Activated CD8-positive, alpha-beta T cell treated with anti-CD3 and anti-CD28 coated beads for 36 hours (primary cell): ENCODE measurements at regions not wholly inside any gene's neighbourhood (a gene's known extent, or its start where the extent isn't known, plus 50 kb on each side); places are given as distances from the start of the nearest gene placed in this dataset.
"Not testable (repeated sequence)": the region's sequence is repeated elsewhere in the genome, so short reads cannot be mapped to it uniquely, and the experiment has no call there.

Experiments used
- ATAC-seq: fragments of 200-7000 bp; cut with Tn5 transposase; one replicate; pipeline ENCODE4 v1.10.0; 2021; ENCODE audit warnings: mild to moderate bottlenecking, moderate library complexity
- CTCF ChIA-PET: fragments of 350-600 bp; sonication (Branson Sonifier 250); formaldehyde crosslinking; loops from one replicate; lab custom pipeline; 2021; ENCODE audit warnings: antibody characterized with exemption; lab: Charles Lee
- POLR2A ChIA-PET: fragments of 350-600 bp; sonication (Branson Sonifier 250); formaldehyde crosslinking; loops from one replicate; lab custom pipeline; 2021; ENCODE audit warnings: antibody characterized with exemption; lab: Charles Lee
- DNase-seq: peaks from one replicate; pipeline ENCODE4 v3.0.0-alpha.2; 2020
- H3K27ac Mint-ChIP-seq: one replicate; pipeline ENCODE4 v1.8.0; 2021; ENCODE audit warnings: mild to moderate bottlenecking, mixed read lengths
- H3K27me3 Mint-ChIP-seq: one replicate; pipeline ENCODE4 v1.8.0; 2021; ENCODE audit warnings: mixed read lengths
- H3K36me3 Mint-ChIP-seq: one replicate; pipeline ENCODE4 v1.8.0; 2021; ENCODE audit warnings: low read depth, mixed read lengths
- H3K4me1 Mint-ChIP-seq: one replicate; pipeline ENCODE4 v1.8.0; 2021; ENCODE audit warnings: low read depth, mixed read lengths
- H3K4me3 Mint-ChIP-seq: one replicate; pipeline ENCODE4 v1.8.0; 2021; ENCODE audit warnings: mild to moderate bottlenecking, moderate library complexity, mixed read lengths
- H3K9me3 Mint-ChIP-seq: one replicate; pipeline ENCODE4 v1.8.0; 2021; ENCODE audit warnings: mixed read lengths
- intact Hi-C: fragments of 100-400 bp; cut with micrococcal nuclease; formaldehyde crosslinking; loops from one replicate; pipeline ENCODE4 v1.10.0; 2022
- TF ChIP-seq, protein P1 (sequence below): fragments of 200-600 bp; IDR thresholded peaks from one replicate; pipeline ENCODE4 v1.8.0; 2022; ENCODE audit warnings: antibody characterized with exemption, mild to moderate bottlenecking

DNA sequence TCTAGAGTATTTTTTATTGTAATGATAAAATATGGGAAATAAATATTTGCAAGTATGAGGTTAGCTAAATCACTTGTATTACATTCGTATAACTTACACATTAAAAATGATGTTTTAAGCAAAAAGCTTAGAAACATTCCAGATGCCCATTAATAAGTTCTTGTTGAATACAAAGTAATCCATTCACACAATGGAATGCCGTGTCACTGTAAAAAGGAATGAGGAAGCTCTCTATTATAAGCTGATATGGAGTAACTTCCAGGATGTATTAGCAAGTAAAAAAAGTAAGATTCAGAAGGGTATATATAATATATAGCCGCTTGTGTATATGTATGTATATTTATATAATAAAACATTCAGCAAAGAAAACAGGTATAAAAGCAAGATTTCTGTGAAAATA is 412.8 kb upstream of the MTPN start:
- H3K4me1 Mint-ChIP-seq: no peaks in the 10 kb centered on the region
- no peak for ATAC-seq
- ChIA-PET POLR2A (no interaction called here), CTCF (no interaction called here)
- peaks cover 1% of the 10 kb centered on the region for H3K9me3 Mint-ChIP-seq
- no peak overlapping the region for H3K4me3 Mint-ChIP-seq
- no peak overlapping the region for H3K27ac Mint-ChIP-seq
- no peaks in the 10 kb centered on the region for H3K27me3 Mint-ChIP-seq
- TF ChIP-seq, protein P1, sequence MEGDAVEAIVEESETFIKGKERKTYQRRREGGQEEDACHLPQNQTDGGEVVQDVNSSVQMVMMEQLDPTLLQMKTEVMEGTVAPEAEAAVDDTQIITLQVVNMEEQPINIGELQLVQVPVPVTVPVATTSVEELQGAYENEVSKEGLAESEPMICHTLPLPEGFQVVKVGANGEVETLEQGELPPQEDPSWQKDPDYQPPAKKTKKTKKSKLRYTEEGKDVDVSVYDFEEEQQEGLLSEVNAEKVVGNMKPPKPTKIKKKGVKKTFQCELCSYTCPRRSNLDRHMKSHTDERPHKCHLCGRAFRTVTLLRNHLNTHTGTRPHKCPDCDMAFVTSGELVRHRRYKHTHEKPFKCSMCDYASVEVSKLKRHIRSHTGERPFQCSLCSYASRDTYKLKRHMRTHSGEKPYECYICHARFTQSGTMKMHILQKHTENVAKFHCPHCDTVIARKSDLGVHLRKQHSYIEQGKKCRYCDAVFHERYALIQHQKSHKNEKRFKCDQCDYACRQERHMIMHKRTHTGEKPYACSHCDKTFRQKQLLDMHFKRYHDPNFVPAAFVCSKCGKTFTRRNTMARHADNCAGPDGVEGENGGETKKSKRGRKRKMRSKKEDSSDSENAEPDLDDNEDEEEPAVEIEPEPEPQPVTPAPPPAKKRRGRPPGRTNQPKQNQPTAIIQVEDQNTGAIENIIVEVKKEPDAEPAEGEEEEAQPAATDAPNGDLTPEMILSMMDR: no peak
- intact Hi-C loops: no loop called here
- no peaks in the 10 kb centered on the region for H3K36me3 Mint-ChIP-seq
- no peak for DNase-seq

DNA sequence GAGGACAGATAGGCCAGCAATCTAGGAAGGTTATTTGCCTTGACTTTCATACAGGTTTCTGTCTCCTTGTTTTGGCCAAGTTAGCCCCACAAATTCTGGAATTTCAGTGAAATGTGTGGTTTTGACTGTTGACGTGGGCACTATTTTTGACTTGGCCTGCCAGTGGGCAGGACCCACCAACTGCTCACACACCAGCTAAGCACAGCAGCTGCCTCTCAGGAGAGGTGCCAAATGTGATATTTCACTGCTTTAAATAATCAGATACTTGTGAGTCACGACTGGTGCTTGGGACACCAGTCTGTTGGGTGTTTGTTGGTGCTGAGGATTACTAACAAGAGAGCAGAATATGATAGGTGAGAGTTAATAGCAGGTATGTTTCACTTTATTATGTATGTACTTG is 409.7 kb upstream of the MTPN start:
- no peaks in the 10 kb centered on the region for H3K9me3 Mint-ChIP-seq
- no peaks in the 10 kb centered on the region for H3K36me3 Mint-ChIP-seq
- CTCF ChIA-PET: no interaction called here
- ATAC-seq (no peak), DNase-seq (no peak)
- POLR2A ChIA-PET: no interaction called here
- intact Hi-C loops: no loop called here
- H3K4me3 Mint-ChIP-seq: no peak overlapping the region
- no peaks in the 10 kb centered on the region for H3K4me1 Mint-ChIP-seq
- no peaks in the 10 kb centered on the region for H3K27me3 Mint-ChIP-seq
- H3K27ac Mint-ChIP-seq: no peak overlapping the region
- TF ChIP-seq, protein P1: no peak

DNA sequence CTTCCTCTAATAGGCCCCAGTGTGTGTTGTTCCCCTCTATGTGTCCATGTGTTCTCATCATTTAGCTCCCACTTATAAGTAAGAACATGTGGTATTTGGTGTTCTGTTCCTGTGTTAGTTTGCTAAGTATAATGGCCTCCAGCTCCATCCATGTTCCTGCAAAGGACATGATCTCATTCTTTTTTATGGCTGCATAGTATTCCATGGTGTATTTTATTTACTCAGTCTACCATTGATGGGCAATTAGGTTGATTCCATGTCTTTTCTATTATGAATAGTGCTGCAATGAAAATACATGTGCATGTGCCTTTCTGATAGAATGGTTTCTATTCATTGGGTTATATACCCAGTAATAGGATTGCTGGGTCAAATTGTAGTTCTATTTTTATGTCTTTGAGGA is 394.2 kb upstream of the MTPN start:
- ATAC-seq, DNase-seq, H3K4me1 Mint-ChIP-seq, POLR2A ChIA-PET, H3K36me3 Mint-ChIP-seq, H3K4me3 Mint-ChIP-seq, H3K27ac Mint-ChIP-seq, intact Hi-C loops, H3K9me3 Mint-ChIP-seq, CTCF ChIA-PET, H3K27me3 Mint-ChIP-seq: not testable (repeated sequence)

DNA sequence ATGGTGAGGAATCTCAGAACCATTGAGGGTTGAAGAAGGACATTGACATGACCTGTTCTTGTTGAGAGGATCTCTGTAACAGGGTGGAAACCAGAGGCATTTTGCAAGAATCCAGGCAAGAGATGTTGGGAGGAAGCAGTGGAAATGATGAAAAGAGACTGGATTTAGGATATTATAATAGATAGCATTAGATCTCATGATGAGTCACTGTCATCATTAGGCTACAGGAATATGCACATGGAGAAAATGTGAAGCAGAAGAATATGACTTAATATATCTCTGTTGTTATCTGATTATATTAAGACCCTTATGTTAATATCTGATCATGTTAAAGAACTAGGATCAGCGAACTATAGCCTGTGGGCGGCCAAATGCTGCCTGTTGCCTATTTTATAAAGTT is 393.0 kb upstream of the MTPN start:
- Mint-ChIP-seq H3K9me3 (peaks cover 3% of the 10 kb centered on the region), H3K27ac (no peak overlapping the region), H3K4me3 (no peak overlapping the region), H3K27me3 (no peaks in the 10 kb centered on the region), H3K36me3 (no peaks in the 10 kb centered on the region), H3K4me1 (no peaks in the 10 kb centered on the region)
- intact Hi-C loops: no loop called here
- TF ChIP-seq, protein P1: no peak
- no peak for DNase-seq
- ChIA-PET POLR2A (no interaction called here), CTCF (no interaction called here)
- no peak for ATAC-seq

DNA sequence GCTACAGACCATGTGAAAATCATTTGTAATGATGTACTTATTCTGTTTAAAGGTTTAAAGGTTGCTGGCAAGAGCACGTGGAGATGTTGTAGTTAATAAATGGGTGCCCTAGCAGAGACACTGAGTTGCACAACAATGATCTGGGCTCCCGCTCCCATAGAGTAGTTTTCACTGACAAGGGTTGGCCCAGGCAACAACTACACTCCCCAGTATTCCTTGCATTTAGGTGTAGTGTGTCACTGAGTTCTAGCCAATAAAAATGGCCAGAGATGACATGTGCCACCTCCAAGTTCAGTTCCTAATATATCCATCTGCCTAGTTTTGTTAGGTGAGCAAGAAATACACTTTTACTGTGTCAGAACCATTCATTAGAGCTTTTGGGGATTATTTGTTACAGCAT is 392.1 kb upstream of the MTPN start:
- ChIA-PET CTCF (no interaction called here), POLR2A (no interaction called here)
- Mint-ChIP-seq H3K4me1 (no peaks in the 10 kb centered on the region), H3K27me3 (no peaks in the 10 kb centered on the region), H3K9me3 (peaks cover 3% of the 10 kb centered on the region), H3K36me3 (no peaks in the 10 kb centered on the region), H3K27ac (no peak overlapping the region), H3K4me3 (no peak overlapping the region)
- ATAC-seq: no peak
- DNase-seq: no peak
- TF ChIP-seq, protein P1: no peak
- intact Hi-C loops: no loop called here

DNA sequence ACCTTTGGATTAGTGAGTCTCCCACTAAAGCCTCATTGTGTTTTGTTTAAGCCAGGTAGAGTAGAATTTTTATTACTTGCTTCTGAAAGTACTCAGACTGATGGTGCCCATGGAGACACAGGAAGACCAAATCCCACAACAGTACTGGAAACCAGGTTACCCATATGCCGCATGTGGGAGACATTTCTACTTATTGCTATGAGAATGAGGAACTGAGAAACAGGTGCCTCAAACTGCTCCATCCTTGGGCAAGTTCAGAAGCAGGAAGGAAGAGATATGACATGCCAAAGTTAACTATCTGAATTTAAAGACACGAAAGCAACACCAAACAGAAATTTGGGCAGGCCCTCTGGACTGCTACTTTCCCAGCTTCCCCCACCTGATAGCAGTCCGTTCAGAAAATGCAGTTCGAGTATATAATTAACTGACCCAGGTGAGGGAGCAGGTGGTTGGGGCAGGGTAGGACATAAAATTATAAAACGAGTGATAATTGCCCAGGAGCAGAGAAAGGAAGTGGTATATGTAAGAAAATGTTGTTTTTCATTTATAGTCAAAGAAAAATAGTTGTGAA is 382.3 kb upstream of the MTPN start:
- Mint-ChIP-seq H3K4me3 (no peak overlapping the region), H3K27ac (no peak overlapping the region), H3K9me3 (peaks cover 3% of the 10 kb centered on the region), H3K27me3 (no peaks in the 10 kb centered on the region), H3K36me3 (no peaks in the 10 kb centered on the region), H3K4me1 (no peaks in the 10 kb centered on the region)
- intact Hi-C loops: no loop called here
- ChIA-PET CTCF (no interaction called here), POLR2A (no interaction called here)
- DNase-seq (no peak), ATAC-seq (no peak)
- TF ChIP-seq, protein P1: no peak
